Stimulated activated CD4-positive, alpha-beta T cell treated with anti-CD3 and anti-CD28 coated beads, Interleukin-4, amount 100 ng/mL, for 48 hours (primary cell): ENCODE measurements at regions not wholly inside any gene's neighbourhood (a gene's known extent, or its start where the extent isn't known, plus 50 kb on each side); places are given as distances from the start of the nearest gene placed in this dataset.

ENCODE experiments used
- DNase-seq, 2 donors: peaks; one replicate each; pipeline ENCODE4 v3.0.0-alpha.2; 2020; ENCODE audit warnings: low read depth in 2 of 2

DNA sequence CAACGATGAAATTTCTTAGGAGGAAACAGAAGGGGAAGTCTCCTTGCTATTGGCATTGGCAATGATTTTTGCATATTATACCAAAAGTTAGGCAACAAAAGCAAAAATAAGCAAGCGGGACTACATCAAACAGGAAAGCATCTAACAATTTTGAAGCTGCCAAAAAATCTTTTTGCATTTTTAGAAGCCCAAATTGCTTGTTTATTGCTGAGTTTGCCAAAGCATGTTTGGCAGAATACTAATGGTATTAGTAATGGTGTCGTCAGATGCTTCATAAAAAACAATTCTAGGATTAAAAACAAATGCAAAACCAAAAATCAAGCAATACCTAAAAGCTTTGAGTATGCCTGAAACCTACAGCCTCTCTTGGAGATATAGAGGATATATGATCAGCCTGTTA is 80.0 kb downstream of the GALR1 start:
- no peak for DNase-seq

- no peak for DNase-seq
Measured at GRCh38 chr18:77334876-77335275, 85.2 kb downstream of the GALR1 start.

DNA sequence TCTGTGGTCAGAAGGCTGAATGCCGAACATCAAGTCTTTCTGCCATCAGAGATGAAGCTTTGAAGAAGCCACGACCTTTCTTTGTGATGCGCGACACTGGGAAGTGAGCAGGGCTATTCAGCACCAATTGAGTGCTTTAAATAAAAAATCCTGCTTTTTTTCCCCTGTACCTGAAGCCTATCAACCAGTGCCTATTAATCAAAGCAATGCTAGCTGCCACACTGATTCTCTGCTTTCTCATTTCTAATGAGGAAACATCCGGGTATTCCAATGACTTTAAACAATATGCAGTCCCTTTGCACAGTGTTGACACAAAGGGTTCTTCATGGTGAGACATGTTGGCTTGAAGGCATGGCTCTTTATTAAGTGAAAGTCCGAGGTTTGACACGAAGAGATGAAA is 88.0 kb downstream of the GALR1 start:
- DNase-seq: no peak

GRCh38 chr18:77339093-77339492 is 89.4 kb downstream of the GALR1 start:
- no peak for DNase-seq

DNA sequence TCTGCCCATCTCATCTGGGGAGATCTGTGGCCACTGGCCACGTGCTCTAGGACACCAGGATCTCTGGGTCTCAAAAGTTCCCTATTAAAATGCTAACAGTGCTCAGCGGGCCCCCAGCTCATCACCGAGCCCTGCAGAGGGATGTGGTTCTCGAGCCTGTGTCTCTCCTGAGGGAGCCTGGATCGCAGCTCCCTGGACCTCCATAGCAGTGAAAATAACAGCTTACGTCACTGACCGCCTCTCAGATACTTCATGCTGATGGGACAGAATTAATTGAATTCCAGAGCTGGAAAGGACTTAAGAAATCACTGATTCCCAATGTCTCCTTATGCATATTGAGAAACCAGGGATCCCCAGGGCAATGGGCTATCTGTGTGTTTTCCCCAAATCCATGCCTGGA is 90.0 kb downstream of the GALR1 start:
- no peak for DNase-seq

DNA sequence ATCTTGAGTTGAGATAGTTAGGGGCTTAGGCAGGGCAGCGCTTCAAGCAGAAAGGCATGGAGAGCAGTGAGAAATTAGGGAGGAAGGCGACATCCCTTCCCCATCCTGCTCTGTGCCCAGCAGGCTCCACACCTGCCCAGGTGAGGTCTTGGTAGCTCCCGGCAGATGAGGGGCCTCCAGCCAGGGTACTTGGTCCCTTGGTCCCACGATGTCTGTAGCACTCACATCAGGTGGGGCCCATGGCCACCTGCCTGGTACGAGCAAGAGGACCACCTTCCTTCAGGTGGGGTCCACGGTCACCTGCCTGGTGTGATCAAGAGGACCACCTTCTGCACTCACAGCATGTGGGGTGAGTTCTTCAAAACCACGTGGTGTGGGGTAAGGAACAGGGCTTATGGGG is 91.2 kb downstream of the GALR1 start:
- DNase-seq: no peak

- no peak for DNase-seq
Measured at GRCh38 chr18:77341527-77342325, 92.1 kb downstream of the GALR1 start.

- DNase-seq: no peak
Measured at GRCh38 chr18:77342736-77343135, 93.1 kb downstream of the GALR1 start.

- no peak for DNase-seq
Measured at GRCh38 chr18:77343846-77344510, 94.3 kb downstream of the GALR1 start.

DNA sequence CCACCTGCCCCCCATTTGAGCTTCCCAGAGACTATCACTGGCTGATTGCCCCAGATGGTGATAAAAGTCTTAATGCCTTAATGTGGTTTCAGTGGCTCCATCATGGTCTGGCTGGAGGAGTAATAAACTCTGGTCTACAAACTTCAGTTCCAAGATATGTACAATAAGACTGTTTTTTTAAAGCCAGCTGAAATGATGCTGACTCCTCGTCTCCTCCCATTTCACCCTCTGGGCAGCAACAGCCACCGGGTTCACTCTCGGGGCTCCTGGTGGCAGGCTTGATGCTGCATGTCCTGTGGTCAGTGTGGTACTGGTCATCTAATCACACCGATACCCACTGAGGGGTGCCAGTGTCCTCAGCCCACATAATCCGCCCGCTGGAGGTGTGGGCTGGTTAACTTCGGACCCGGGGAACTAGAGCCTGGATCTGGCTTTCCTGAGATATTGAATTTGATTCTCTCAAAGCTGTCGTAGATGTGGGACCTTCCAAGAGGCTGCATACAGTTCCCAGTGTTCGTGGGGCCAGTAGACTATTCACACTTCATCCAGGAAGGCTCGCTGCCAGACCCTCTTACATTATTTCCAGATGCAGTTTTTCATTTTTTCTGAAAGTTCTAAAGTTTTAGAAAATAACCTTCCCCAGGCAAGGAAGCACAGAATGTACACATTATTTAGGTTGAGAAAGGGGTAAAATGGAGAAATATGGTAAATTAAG is 95.3 kb downstream of the GALR1 start:
- no peak for DNase-seq

GRCh38 chr18:77346208-77346810 is 96.7 kb downstream of the GALR1 start:
- no peak for DNase-seq

DNA sequence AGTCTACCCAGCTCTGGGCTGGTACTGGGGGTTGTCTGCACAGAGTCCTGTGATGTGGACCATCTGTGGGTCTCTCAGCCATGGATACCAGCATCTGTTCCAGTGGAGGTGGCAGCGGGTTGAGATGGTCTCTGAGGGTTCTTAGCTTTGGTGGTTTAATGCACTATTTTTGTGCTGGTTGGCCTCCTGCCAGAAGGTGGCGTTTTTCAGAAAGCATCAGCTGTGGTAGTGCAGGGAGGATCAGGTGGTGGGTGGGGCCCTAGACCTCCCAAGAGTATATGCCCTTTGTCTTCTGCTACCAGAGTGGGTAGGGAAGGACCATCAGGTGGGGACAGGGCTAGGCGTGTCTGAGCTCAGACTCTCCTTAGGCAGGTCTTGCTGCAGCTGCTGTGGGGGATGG is 103.7 kb downstream of the GALR1 start:
- peak in 1 of 2 donors; percentile 2 for DNase-seq

DNA sequence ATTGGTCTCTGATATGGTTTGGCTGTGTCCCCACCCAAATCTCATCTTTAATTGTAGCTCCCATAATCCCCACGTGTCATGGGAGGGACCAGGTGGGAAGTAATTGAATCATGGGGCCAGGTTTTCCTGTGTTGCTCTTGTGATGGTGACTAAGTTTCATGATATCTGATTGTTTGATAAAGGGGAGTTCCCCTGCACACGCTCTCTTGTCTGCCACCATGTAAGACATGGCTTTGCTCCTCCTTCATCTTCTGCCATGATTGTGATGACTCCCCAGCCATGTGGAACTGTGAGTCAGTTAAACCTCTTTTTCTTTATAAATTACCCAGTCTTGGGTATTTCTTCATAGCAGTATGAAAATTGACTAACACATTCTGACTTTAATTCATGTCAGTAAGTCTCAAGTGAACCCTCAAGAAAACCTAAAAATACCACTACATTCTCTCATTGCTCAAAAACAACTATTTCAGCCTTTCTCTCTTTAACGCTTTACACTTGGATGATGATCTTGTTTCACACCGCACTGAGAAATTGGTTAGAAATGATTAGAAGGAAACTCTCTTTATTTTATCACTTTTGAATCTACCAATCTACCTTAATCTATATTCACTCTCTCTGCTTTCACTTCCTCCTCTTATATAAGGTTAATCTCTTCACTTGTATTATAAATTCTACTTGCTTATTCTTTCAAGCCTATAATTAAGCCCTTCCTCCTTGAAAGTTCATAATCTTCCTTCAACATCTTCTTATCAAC is 110.1 kb downstream of the GALR1 start:
- no peak for DNase-seq

DNA sequence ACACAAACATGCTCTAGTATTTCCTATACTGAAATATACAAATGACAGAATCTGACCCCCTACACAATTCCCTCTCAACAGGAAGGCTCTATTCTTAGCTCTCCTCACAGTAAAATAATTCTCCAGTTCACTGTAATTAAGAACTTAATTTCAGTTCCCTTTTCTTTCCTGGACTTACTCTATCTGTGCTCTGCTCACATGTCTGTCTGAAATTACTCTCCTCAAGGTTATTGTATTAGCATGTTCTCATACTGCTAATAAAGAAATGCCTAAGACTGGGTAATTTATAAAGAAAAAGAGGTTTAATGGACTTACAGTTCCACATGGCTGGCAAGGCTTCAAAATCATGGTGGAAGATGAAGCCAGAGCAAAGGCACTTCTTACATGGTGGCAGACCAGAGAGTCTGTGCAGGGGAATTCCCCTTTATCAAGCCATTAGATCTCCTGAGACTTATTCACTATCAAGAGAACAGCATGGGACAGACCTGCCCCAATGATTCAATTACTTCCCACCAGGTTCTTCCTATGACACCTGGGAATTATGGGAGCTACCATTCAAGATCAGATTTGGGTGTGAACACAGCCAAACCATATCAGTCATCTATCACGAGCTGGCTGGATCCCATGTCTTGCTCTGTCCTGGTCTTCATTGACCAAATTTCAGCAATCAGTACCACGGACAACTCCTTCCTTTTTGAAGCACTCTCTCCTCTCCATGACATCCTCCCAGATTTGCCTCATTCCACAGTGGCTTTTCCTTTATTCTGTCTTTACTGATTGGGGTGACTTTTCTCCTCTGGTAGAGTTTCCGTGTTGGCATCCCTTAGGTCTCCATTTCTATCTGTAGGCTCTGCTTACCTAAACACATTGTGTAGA is 110.9 kb downstream of the GALR1 start:
- DNase-seq: no peak

DNA sequence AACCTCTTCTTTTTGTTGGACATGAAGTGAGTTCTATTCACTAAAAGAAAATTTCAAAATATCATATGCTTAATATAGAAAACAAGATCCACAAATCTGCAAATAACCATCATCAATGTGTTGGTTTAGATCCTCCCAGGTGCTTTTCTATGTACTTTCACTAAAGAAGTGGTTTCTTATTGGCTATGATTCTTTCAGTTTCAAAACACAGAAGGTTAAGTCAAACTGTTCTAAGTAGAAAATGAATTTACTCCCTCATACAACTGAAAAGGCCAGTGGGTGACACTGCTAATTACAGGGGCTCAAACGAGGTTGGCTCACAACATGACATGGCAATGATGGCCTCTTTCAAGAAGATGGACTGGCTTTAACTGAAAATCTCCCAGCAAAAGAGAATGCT is 111.7 kb downstream of the GALR1 start:
- DNase-seq: no peak

DNA sequence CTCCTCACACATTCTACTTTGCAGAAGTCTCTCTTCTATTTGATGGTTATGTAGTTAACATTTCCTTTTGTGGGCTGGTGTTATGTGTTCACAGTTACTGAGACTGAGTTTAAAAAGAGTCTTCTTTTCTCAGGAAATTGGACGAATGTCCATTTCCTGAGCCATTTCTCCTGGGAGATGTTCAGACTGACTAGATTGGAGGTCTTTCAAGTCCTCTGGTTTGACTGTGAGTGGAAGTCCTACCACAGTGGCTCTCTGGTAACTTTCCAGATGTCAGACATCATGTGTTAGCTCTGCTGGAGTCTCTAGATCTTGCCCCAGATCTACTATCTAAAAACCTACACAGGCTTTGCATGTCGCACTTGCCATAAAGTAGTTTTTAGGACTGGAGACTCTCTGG is 116.0 kb downstream of the GALR1 start:
- DNase-seq: no peak

DNA sequence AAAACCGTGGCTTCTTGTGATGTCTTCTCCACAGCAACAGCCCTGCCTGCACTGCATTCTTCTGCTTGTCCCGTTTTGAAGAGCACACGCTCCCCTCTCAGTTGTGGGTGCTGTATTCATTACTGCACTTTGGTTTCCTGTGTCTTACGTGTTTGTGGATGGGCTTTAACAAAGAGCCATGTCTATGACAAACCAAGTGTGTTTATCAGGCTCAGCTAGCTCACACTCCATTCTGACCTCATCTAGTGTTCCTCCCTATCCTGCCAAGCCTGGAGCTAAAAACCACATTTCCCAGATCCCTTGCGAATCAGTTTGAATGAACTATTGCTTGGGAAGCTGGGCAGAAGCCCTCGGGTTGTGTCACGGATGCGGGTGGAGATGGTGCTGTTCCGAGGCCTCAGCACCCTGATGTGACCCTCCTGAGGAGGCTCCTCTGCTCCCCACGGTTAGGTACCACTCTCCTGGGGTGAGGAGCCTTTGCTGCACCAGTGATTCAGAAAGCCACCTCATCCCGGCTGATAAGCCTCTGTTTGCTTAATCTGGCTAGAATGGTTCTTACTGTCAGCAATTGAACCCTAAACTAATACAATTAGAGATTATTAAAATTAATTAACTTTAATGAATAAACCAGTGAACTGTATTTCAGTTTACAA is 116.5 kb downstream of the GALR1 start:
- DNase-seq: no peak

GRCh38 chr18:77366720-77367641 is 117.3 kb downstream of the GALR1 start:
- no peak for DNase-seq

DNA sequence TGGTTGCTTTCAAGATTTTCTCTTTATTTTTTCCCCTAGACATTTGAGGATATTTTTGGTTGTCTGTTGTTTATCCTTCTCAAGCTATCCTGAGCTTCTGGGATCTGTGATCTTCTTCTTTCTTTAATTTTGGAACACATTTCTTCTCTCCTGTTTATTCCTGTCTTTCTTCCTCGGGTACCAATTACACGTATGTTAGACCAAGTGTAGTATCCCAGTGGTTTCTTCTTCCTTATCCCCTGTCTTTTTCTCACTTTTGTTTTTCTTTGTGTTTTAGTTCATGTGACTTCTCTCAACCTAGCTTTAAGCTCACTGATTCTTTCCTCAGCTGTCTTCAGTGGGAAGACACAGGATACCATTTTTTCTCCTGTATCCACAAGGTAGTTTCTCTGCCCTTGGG is 120.0 kb downstream of the GALR1 start:
- no peak for DNase-seq
